ENCODE measurements at regions not wholly inside any gene's neighbourhood (a gene's known extent, or its start where the extent isn't known, plus 50 kb on each side); places are given as distances from the start of the nearest gene placed in this dataset.
A peak's percentile ranks its signal among the peaks of the same experiment; 100 is the strongest.

DNA sequence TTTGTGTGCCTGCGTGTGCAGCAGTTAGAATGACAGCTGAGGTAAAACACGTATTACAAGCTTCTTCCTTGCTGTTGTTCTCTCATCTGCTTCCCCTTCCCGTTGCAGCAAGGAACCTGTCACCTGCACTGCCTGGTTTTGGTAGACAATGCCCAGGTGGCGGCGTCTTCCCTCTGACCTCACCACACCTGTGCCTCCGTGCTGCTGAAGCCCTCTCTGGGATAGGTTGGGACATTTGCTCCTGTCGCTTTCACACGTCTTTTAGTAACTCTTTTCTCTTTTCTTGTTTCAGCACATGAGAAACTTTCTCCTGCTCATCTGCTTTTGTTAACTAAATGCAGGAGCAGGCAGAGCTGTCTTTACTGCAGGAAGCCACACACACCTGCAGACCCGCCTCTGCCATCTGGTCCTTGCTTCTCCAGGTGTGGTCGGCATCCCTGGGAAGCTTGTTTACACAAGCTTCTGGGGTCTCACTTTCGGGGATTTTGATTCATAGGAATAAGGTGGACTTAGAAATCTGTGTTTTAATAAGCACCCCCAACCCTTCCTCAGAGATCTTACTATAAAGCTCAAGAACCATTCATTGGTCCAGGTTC, 60.7 kb upstream of the EXOC6 start:
- Histone ChIP-seq H3K9me3 (ENCODE audit: control insufficient read depth in 2 of 2, insufficient read depth in 1 of 2, low read length in 1 of 2) (peaks cover 0 to 4% of the 10 kb centered on the region in 2 donors), H3K27ac (ENCODE audit: low read depth in 1 of 2, low read length in 1 of 2) (no peak overlapping the region), H3K4me1 (ENCODE audit: control insufficient read depth in 2 of 2, insufficient read depth in 2 of 2, low read length in 2 of 2) (no peaks in the 10 kb centered on the region), H3K4me3 (ENCODE audit: low read length in 2 of 2) (no peak overlapping the region), H3K36me3 (ENCODE audit: control insufficient read depth in 2 of 2, insufficient read depth in 2 of 2, low read length in 1 of 2) (no peaks in the 10 kb centered on the region), H3K27me3 (ENCODE audit: control insufficient read depth in 2 of 2, insufficient read depth in 1 of 2, low read length in 1 of 2) (no peaks in the 10 kb centered on the region)
- DNase-seq (ENCODE audit: low read depth in 6 of 9, low spot score in 9 of 9) = no peak
- WGBS = 47% methylated on average over 11 of the region's 11 CpGs

- Histone ChIP-seq H3K4me1 (ENCODE audit: control insufficient read depth in 2 of 2, insufficient read depth in 2 of 2, low read length in 2 of 2) (no peaks in the 10 kb centered on the region), H3K9me3 (ENCODE audit: control insufficient read depth in 2 of 2, insufficient read depth in 1 of 2, low read length in 1 of 2) (peaks cover 0 to 4% of the 10 kb centered on the region in 2 donors), H3K4me3 (ENCODE audit: low read length in 2 of 2) (no peak overlapping the region), H3K27ac (ENCODE audit: low read depth in 1 of 2, low read length in 1 of 2) (no peak overlapping the region), H3K27me3 (ENCODE audit: control insufficient read depth in 2 of 2, insufficient read depth in 1 of 2, low read length in 1 of 2) (no peaks in the 10 kb centered on the region), H3K36me3 (ENCODE audit: control insufficient read depth in 2 of 2, insufficient read depth in 2 of 2, low read length in 1 of 2) (no peaks in the 10 kb centered on the region)
- DNase-seq (ENCODE audit: low read depth in 6 of 9, low spot score in 9 of 9) = no peak
- WGBS = 93% methylated on average over 8 of the region's 8 CpGs
Measured at GRCh38 chr10:92789067-92789466, 59.3 kb upstream of the EXOC6 start.

GRCh38 chr10:92789786-92790185, 58.5 kb upstream of the EXOC6 start:
- 81% methylated on average over 4 of the region's 4 CpGs for WGBS
- no peaks in the 10 kb centered on the region for H3K4me1 ChIP-seq (ENCODE audit: control insufficient read depth in 2 of 2, insufficient read depth in 2 of 2, low read length in 2 of 2)
- DNase-seq (ENCODE audit: low read depth in 6 of 9, low spot score in 9 of 9) = no peak
- no peaks in the 10 kb centered on the region for H3K27me3 ChIP-seq (ENCODE audit: control insufficient read depth in 2 of 2, insufficient read depth in 1 of 2, low read length in 1 of 2)
- H3K36me3 ChIP-seq (ENCODE audit: control insufficient read depth in 2 of 2, insufficient read depth in 2 of 2, low read length in 1 of 2) = no peaks in the 10 kb centered on the region
- no peak overlapping the region for H3K27ac ChIP-seq (ENCODE audit: low read depth in 1 of 2, low read length in 1 of 2)
- no peak overlapping the region for H3K4me3 ChIP-seq (ENCODE audit: low read length in 2 of 2)
- H3K9me3 ChIP-seq (ENCODE audit: control insufficient read depth in 2 of 2, insufficient read depth in 1 of 2, low read length in 1 of 2) = peaks cover 0 to 4% of the 10 kb centered on the region in 2 donors

DNA sequence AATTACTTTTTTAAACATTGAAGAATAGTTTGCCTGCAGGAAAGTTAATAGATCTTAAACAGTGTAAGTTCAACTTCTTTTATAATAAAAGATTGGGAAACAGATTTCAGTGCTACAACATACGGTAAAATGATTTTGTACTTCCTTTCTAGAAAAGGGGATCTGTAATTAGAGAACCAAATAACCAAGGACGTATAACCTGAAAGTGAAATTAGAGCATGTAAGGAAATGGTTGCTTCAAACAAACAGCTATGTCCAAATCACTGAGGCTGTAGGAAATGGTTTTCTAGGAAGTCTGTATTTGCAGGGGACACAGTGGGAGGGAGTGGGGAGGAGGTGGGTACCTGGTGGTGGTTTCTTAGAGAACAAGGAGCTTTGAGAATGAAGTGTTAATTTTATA, 57.9 kb upstream of the EXOC6 start:
- Histone ChIP-seq H3K36me3 (ENCODE audit: control insufficient read depth in 2 of 2, insufficient read depth in 2 of 2, low read length in 1 of 2) (no peaks in the 10 kb centered on the region), H3K4me1 (ENCODE audit: control insufficient read depth in 2 of 2, insufficient read depth in 2 of 2, low read length in 2 of 2) (no peaks in the 10 kb centered on the region), H3K4me3 (ENCODE audit: low read length in 2 of 2) (no peak overlapping the region), H3K27me3 (ENCODE audit: control insufficient read depth in 2 of 2, insufficient read depth in 1 of 2, low read length in 1 of 2) (no peaks in the 10 kb centered on the region), H3K9me3 (ENCODE audit: control insufficient read depth in 2 of 2, insufficient read depth in 1 of 2, low read length in 1 of 2) (peaks cover 0 to 4% of the 10 kb centered on the region in 2 donors), H3K27ac (ENCODE audit: low read depth in 1 of 2, low read length in 1 of 2) (no peak overlapping the region)
- 58% methylated on average over 2 of the region's 2 CpGs for WGBS
- peak in 1 of 9 donors; percentile 4 for DNase-seq (ENCODE audit: low read depth in 6 of 9, low spot score in 9 of 9)

DNA sequence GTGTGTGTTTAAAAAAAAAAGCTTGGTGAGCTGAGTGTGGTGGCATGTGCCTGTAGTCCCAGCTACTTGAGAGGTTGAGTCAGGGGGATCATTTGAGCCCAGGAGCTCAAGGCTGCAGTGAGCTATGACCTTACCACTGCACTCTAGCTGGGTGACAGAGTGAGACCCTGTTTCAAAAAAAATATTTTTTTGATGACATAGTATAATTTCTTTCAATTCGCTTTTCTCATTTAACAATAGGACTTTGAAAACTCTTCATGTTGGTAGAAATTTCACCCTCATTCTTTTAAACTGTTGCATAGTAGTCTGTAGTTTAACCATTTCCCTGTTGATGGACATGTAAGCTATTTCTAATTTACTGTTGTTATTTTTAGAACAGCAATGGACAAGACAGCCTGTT, 55.7 kb upstream of the EXOC6 start:
- H3K36me3 ChIP-seq (ENCODE audit: control insufficient read depth in 2 of 2, insufficient read depth in 2 of 2, low read length in 1 of 2) = no peaks in the 10 kb centered on the region
- H3K27me3 ChIP-seq (ENCODE audit: control insufficient read depth in 2 of 2, insufficient read depth in 1 of 2, low read length in 1 of 2) = no peaks in the 10 kb centered on the region
- H3K4me3 ChIP-seq (ENCODE audit: low read length in 2 of 2) = no peak overlapping the region
- WGBS = 100% methylated on average over 1 of the region's 1 CpG
- H3K4me1 ChIP-seq (ENCODE audit: control insufficient read depth in 2 of 2, insufficient read depth in 2 of 2, low read length in 2 of 2) = no peaks in the 10 kb centered on the region
- no peak overlapping the region for H3K27ac ChIP-seq (ENCODE audit: low read depth in 1 of 2, low read length in 1 of 2)
- DNase-seq (ENCODE audit: low read depth in 6 of 9, low spot score in 9 of 9) = no peak
- H3K9me3 ChIP-seq (ENCODE audit: control insufficient read depth in 2 of 2, insufficient read depth in 1 of 2, low read length in 1 of 2) = no peaks in the 10 kb centered on the region
